Neuron (in vitro differentiated cells): ENCODE measurements at regions not wholly inside any gene's neighbourhood (a gene's known extent, or its start where the extent isn't known, plus 50 kb on each side); places are given as distances from the start of the nearest gene placed in this dataset.

Source experiments
- H2AFZ ChIP-seq: one replicate; pipeline ENCODE4 v1.6.1; 2013; ENCODE audit warnings: low read depth, mild to moderate bottlenecking, inconsistent platforms, low read length, moderate library complexity
- H3K27me3 ChIP-seq: one replicate; pipeline ENCODE4 v1.6.1; 2013; ENCODE audit warnings: low read length; ENCODE audit not compliant: insufficient read depth
- H3K36me3 ChIP-seq: one replicate; pipeline ENCODE4 v1.6.1; 2013; ENCODE audit warnings: low read length; ENCODE audit not compliant: insufficient read depth
- H3K4me1 ChIP-seq: one replicate; pipeline ENCODE4 v1.6.1; 2013; ENCODE audit warnings: low read length; ENCODE audit not compliant: insufficient read depth
- H3K4me3 ChIP-seq: 2 replicates; pipeline ENCODE4 v1.5.1; 2013; ENCODE audit warnings: mild to moderate bottlenecking, low read length, moderate library complexity
- H3K9me3 ChIP-seq: one replicate; pipeline ENCODE4 v1.6.1; 2013; ENCODE audit warnings: low read length

DNA sequence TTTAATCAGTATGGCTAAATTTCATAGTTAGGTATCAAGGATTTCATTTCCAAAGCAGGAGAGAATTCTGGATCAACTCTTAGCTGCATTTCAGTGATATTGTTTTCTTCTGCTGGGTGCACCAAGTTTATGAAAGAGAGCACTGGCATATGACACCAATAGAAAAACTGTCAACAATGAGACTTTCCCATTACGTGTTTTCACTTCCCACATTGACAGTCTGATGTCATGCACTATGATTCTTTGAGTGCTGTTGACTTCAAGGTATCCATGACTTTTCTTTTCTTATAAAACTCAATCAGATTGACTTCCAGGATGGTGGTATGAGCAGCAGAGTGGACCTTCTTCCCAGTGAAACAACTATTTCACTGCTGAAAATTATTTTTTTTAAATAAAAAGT, 476.1 kb downstream of the EDEM1 start:
- Histone ChIP-seq H3K4me3 (no peak overlapping the region), H3K9me3 (no peaks in the 10 kb centered on the region), H3K27me3 (no peaks in the 10 kb centered on the region), H2AFZ (no peak overlapping the region), H3K4me1 (no peaks in the 10 kb centered on the region), H3K36me3 (no peaks in the 10 kb centered on the region)

DNA sequence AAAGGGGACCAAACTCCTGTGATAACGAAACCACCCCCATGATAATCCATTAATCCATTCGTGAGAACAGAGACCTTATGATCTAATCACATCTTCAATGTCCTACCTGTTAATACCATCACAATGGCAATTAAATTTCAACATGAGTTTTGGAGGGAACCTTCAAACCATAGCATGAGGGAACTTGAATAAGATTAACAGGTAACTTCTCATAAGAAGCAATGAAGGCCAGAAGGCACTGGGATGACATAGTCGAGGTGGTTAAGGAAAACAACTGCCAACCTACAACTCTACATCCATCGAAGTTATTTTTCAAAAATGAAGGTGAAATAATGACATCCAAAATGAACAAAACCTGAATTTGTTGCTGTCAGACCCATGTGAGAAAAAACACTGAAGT, 478.9 kb downstream of the EDEM1 start:
- no peaks in the 10 kb centered on the region for H3K9me3 ChIP-seq
- H3K4me1 ChIP-seq: no peaks in the 10 kb centered on the region

DNA sequence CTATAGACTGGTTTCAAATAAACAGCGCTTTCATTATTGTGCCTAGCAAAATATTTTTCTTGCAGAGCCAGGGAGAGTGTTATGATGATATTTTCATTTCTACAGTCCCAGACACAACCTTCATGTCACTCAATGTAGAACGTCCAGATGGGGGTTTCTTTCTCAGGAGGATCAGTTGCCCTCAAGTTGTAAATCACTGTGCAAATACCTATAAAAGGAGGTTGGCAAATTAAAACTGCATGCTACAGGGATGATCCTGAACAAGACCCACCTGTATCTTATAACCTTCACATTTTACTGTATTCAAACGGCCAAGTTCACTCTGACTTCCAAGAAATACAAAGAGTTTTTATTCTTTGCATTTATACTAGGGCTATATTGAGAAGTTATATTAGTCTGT, 486.0 kb downstream of the EDEM1 start:
- Histone ChIP-seq H3K4me1 (no peaks in the 10 kb centered on the region), H3K9me3 (no peaks in the 10 kb centered on the region), H2AFZ (no peak overlapping the region), H3K36me3 (no peaks in the 10 kb centered on the region), H3K27me3 (no peaks in the 10 kb centered on the region), H3K4me3 (no peak overlapping the region)

More for the DNA sequence above, 478.9 kb downstream of the EDEM1 start:
- no peaks in the 10 kb centered on the region for H3K27me3 ChIP-seq
- H3K36me3 ChIP-seq: no peaks in the 10 kb centered on the region
- no peak overlapping the region for H2AFZ ChIP-seq
- no peak overlapping the region for H3K4me3 ChIP-seq

DNA sequence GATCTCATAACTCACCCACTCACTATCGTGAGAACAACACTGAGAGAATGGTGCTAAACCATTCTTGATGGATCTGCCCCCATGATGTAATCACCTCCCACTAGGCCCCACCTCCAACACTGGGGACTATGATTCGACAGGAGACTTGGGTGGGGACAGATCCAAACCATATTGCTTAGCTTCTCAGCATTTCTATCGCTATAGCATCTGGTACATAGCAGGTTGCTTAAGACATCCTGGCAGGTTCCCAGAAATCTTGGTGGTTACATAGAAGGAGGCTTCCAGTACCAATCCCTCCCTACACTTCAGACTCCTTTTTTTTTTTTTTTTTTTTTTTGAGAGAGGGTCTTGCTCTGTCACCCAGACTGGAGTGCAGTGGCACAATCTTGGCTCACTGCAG, 487.8 kb downstream of the EDEM1 start:
- no peaks in the 10 kb centered on the region for H3K9me3 ChIP-seq
- no peaks in the 10 kb centered on the region for H3K4me1 ChIP-seq
- no peak overlapping the region for H3K4me3 ChIP-seq
- no peaks in the 10 kb centered on the region for H3K27me3 ChIP-seq
- H3K36me3 ChIP-seq: no peaks in the 10 kb centered on the region
- H2AFZ ChIP-seq: no peak overlapping the region

DNA sequence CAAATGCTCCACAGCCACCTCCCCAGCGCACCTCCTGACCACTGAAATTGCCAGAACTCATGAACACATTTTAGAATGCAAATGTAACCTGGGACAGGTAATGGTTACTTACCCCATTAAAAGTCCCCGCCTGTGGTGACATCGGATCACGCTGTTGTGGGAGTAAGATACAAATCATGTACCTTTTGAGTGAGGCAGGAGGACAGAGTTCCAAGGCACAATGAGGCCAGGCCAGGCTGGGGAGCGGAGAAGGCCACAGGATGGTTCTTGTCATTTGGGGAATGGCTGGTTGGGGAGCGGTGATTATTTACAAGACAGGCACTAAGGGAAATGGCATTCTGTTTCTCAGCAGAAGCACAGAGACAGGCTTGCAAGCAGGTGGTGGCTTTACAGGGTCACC, 490.0 kb downstream of the EDEM1 start:
- no peaks in the 10 kb centered on the region for H3K27me3 ChIP-seq
- H3K4me1 ChIP-seq: no peaks in the 10 kb centered on the region
- no peaks in the 10 kb centered on the region for H3K9me3 ChIP-seq
- no peaks in the 10 kb centered on the region for H3K36me3 ChIP-seq
- H3K4me3 ChIP-seq: no peak overlapping the region
- no peak overlapping the region for H2AFZ ChIP-seq

DNA sequence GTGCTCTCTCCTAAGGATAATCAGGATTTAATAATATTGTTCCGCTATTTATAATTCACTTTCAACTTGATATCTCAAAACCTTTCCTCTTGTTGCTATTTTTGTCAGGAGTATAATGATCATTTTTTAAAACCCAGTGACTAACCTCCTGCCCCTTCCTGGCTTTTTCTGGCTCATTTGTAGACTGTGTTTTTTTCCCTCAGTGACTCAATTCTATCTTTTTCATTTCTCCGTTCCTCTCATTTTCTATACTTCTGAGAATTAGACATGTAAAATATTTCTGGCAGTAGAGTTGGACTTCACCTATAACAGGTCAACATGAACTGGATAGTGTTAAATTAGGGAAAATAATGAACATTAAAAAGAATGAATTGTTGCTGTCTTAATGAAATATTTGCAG, 490.7 kb downstream of the EDEM1 start:
- Histone ChIP-seq H2AFZ (no peak overlapping the region), H3K9me3 (no peaks in the 10 kb centered on the region), H3K4me1 (no peaks in the 10 kb centered on the region), H3K4me3 (no peak overlapping the region), H3K36me3 (no peaks in the 10 kb centered on the region), H3K27me3 (no peaks in the 10 kb centered on the region)

DNA sequence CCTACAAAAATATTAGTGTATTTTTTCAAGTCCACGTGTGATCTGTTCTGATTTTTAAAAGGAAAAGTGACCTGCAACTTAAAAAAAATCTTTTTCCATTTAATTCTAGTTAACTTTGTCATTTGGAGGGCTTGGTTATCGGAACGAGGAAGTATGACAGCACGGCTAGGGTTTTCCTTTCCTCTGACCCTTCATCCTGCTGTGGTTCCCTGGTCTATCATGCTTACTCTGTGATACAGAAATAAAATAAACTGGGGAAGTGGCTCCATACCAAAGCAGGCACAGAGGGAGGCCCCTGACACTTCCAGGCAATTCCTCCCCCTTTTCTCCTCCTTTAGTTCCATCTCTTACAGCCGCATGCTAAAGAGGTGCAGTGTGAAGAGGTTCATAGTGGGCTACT, 491.3 kb downstream of the EDEM1 start:
- Histone ChIP-seq H3K9me3 (no peaks in the 10 kb centered on the region), H3K36me3 (no peaks in the 10 kb centered on the region), H3K4me3 (no peak overlapping the region), H2AFZ (no peak overlapping the region), H3K4me1 (no peaks in the 10 kb centered on the region), H3K27me3 (no peaks in the 10 kb centered on the region)

DNA sequence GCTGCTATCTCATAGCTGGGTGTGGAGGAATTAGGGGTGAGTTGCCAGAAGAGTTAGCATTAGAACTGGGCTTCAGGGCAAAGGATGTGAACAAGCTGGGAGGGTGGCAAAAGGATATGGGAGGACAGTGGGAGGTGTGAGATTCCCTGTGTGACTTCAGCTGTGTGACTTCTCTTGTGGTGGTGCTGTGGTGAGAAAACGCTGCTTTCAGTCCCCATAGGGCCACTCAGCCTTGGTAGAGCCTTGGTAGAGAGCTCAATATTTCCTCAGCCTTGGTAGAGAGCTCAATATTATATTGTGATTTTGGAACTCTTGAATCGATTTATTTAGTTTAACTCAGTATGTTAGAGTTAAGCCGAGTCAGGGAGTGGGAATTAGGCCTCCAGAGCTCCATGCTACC, 499.7 kb downstream of the EDEM1 start:
- Histone ChIP-seq H3K4me1 (no peaks in the 10 kb centered on the region), H3K9me3 (no peaks in the 10 kb centered on the region), H3K27me3 (no peaks in the 10 kb centered on the region), H3K4me3 (no peak overlapping the region), H2AFZ (no peak overlapping the region), H3K36me3 (no peaks in the 10 kb centered on the region)

DNA sequence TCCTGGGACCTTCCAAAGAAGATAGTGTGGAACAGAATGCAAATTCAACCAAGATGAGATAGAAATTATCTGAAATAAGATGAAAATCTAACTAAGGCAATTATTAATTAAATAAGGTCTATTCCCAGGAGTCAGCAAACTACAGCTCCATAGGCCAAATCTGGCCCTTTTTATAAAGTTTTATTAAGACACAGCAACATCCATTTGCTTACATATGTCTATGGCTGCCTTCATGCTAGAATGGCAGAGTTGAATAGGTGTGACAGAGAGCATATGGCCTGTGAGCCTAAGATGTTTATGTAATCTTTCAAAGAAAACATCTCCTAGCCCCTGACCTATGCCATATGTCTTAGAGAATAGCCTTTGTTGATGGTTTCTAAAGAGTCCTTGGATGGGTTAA, 503.0 kb downstream of the EDEM1 start:
- H3K27me3 ChIP-seq: no peaks in the 10 kb centered on the region

DNA sequence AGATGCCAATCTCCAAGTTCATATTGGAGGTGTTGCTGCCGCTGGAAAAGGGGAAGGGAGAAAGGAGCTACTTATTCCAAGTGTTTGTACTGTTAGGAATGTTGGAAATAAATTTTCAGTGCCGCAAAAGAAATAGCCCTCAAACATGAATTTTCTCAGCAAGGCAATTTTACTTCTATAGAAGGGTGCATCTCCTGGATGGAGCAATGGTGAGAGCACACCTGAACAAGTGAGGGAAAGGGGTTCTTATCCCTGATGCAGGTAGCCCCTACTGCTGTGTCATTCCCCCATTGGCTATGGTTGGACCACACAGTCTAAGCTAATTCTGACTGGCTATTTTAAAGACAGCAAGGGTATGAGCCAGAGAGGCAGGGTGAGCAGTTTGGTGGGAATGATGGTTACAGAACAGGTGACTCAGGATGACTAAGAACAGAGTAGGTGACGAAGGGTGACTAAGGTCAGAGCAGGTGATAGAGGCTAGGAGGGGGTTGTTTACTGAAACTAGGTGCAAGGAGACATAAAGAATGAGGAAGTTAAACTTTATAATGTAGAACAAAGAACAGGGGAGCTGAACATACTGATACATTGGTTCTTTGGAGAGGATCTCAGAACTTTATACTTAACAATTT, 503.5 kb downstream of the EDEM1 start:
- Histone ChIP-seq H3K27me3 (no peaks in the 10 kb centered on the region), H2AFZ (no peak overlapping the region), H3K4me1 (no peaks in the 10 kb centered on the region), H3K36me3 (no peaks in the 10 kb centered on the region), H3K9me3 (no peaks in the 10 kb centered on the region), H3K4me3 (no peak overlapping the region)

More for the DNA sequence above, 503.0 kb downstream of the EDEM1 start:
- no peaks in the 10 kb centered on the region for H3K4me1 ChIP-seq
- no peaks in the 10 kb centered on the region for H3K36me3 ChIP-seq
- no peak overlapping the region for H2AFZ ChIP-seq
- H3K4me3 ChIP-seq: no peak overlapping the region
- no peaks in the 10 kb centered on the region for H3K9me3 ChIP-seq

DNA sequence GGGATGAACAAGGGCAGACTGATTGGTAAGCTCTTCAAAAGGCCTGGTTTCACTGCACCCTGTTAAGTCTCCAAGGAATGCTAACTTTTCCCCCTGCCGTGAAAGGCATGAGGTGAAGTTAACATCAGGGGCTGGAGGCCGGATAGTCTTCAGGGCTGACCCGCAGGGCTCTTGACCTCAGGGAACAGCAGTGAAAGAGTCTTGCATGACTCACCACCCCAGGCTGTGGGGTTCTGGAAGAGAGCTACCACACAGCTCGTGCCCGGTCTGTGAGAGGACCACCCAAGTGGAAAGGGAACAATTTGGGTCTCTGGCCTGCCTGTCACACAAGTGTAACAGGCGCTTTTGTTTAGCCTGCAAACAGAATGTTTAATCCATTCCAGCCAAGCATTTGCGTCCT, 504.9 kb downstream of the EDEM1 start:
- Histone ChIP-seq H3K4me3 (no peak overlapping the region), H3K4me1 (no peaks in the 10 kb centered on the region), H2AFZ (no peak overlapping the region), H3K27me3 (no peaks in the 10 kb centered on the region), H3K36me3 (no peaks in the 10 kb centered on the region), H3K9me3 (no peaks in the 10 kb centered on the region)

DNA sequence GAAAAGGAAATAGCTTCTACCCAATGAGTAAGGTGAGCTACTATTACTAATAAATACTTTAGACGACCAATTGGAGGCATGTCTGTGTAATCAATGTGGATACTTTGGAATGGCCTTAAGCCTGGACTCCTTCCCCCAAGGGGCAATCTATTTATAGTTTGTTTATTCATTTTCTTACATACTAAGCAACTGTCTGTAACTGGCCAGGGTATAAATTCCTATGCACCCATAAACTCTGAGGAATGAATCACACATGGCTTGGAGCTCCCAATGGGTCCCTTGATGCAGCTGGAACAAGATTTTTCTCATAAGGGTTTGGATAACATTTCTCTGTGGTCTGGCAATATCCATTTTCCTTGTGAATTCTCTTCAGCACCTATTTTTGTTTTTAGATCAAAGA, 506.8 kb downstream of the EDEM1 start:
- H3K9me3 ChIP-seq: no peaks in the 10 kb centered on the region
- H2AFZ ChIP-seq: no peak overlapping the region
- H3K36me3 ChIP-seq: no peaks in the 10 kb centered on the region
- no peaks in the 10 kb centered on the region for H3K4me1 ChIP-seq
- no peaks in the 10 kb centered on the region for H3K27me3 ChIP-seq
- H3K4me3 ChIP-seq: no peak overlapping the region

DNA sequence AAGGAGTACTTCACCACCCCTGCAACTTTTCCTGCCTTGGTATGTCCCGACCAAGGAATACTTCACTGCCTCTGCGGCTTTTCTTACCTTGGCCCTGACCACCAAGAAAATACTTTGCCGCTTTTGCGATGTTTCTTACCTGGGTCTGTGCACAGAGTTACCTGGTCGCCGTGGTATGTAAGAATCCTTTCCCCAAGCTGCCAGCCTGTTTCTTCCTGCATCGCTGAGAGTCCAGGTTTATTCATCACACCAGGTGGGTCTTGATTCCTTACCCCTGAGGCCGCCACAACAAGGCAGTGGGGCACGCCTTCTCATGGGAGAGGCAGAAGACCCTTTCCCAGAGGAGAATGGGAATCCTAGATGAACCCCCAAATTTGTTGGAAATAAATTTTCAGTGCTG, 511.3 kb downstream of the EDEM1 start:
- Histone ChIP-seq H3K36me3 (no peaks in the 10 kb centered on the region), H2AFZ (no peak overlapping the region), H3K9me3 (no peaks in the 10 kb centered on the region), H3K4me3 (no peak overlapping the region), H3K27me3 (no peaks in the 10 kb centered on the region), H3K4me1 (no peaks in the 10 kb centered on the region)

DNA sequence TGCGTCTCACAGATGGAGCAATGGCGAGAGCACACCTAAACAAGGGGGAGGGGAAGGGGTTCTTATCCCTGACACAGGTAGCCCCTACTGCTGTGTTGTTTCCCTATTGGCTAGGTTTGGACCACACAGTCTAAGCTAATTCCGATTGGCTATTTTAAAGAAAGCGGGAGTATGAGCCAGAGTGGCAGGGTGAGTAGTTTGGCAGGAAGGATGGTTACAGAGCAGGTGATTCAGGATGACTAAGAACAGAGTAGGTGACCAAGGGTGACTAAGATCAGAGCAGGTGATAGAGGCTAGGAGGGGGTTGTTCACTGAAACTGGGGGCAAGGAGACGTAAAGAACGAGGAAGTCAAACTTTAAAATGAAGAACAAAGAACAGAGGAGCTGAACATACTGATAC, 511.8 kb downstream of the EDEM1 start:
- no peaks in the 10 kb centered on the region for H3K36me3 ChIP-seq
- no peaks in the 10 kb centered on the region for H3K27me3 ChIP-seq
- no peaks in the 10 kb centered on the region for H3K4me1 ChIP-seq
- H3K4me3 ChIP-seq: no peak overlapping the region
- no peaks in the 10 kb centered on the region for H3K9me3 ChIP-seq
- H2AFZ ChIP-seq: no peak overlapping the region
